Astrocyte of the spinal cord (primary cell): ENCODE measurements at regions not wholly inside any gene's neighbourhood (a gene's known extent, or its start where the extent isn't known, plus 50 kb on each side); places are given as distances from the start of the nearest gene placed in this dataset.

ENCODE experiments used
- DNase-seq: peaks from one replicate; pipeline ENCODE4 v3.0.0; 2011; ENCODE audit warnings: low read depth, low spot score
- H3K4me3 ChIP-seq: 2 replicates; pipeline ENCODE4 v1.5.1; 2011; ENCODE audit warnings: low read depth, mild to moderate bottlenecking, low read length, moderate library complexity
- in situ Hi-C: cut with HindIII; loops from 2 replicates; pipeline ENCODE4 v1.10.0; 2017; ENCODE audit warnings: low sequenced_read_pairs
- TF ChIP-seq, protein P1 (sequence below): IDR thresholded peaks from 2 replicates; pipeline ENCODE4 v1.5.1; 2012; ENCODE audit warnings: low read depth, mild to moderate bottlenecking, low read length, inconsistent platforms

- in situ Hi-C loops = no loop called here
- DNase-seq = no peak
- H3K4me3 ChIP-seq = no peak overlapping the region
- TF ChIP-seq, protein P1, sequence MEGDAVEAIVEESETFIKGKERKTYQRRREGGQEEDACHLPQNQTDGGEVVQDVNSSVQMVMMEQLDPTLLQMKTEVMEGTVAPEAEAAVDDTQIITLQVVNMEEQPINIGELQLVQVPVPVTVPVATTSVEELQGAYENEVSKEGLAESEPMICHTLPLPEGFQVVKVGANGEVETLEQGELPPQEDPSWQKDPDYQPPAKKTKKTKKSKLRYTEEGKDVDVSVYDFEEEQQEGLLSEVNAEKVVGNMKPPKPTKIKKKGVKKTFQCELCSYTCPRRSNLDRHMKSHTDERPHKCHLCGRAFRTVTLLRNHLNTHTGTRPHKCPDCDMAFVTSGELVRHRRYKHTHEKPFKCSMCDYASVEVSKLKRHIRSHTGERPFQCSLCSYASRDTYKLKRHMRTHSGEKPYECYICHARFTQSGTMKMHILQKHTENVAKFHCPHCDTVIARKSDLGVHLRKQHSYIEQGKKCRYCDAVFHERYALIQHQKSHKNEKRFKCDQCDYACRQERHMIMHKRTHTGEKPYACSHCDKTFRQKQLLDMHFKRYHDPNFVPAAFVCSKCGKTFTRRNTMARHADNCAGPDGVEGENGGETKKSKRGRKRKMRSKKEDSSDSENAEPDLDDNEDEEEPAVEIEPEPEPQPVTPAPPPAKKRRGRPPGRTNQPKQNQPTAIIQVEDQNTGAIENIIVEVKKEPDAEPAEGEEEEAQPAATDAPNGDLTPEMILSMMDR = no peak
Measured at GRCh38 chr3:124435467-124435866, 294.8 kb upstream of the UMPS start.

- H3K4me3 ChIP-seq = no peak overlapping the region
- in situ Hi-C loops = no loop called here
- TF ChIP-seq, protein P1 = no peak
- DNase-seq = no peak
Measured at GRCh38 chr3:124438813-124439212, 291.4 kb upstream of the UMPS start.

DNA sequence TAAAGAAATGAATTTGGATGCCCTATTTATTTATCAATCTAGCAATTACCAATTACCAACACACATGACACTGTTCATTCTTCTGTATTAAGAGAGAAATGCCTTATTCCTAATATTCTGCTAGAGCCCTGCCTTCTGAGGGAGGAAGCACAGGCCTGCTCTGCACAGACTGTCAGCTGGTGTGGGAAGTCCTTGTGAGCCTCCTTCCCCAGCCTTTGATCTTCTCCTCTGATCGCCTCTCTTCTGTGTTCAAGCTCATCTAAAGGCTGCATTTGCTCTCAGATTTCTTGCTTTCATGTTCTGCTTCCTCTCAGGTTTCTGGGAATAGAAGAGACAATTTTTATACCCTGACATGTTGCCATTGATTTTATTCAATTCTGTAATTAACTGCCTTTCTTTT is 290.6 kb upstream of the UMPS start:
- no peak overlapping the region for H3K4me3 ChIP-seq
- TF ChIP-seq, protein P1 = no peak
- in situ Hi-C loops = no loop called here
- no peak for DNase-seq

GRCh38 chr3:124441766-124442165 is 288.5 kb upstream of the UMPS start:
- TF ChIP-seq, protein P1 = no peak
- DNase-seq = no peak
- H3K4me3 ChIP-seq = no peak overlapping the region
- in situ Hi-C loops = no loop called here

- no peak for DNase-seq
- H3K4me3 ChIP-seq = no peak overlapping the region
- TF ChIP-seq, protein P1 = no peak
- in situ Hi-C loops = no loop called here
Measured at GRCh38 chr3:124442463-124442862, 287.8 kb upstream of the UMPS start.

GRCh38 chr3:124443446-124443845 is 286.8 kb upstream of the UMPS start:
- H3K4me3 ChIP-seq = no peak overlapping the region
- no peak for DNase-seq
- TF ChIP-seq, protein P1 = no peak
- in situ Hi-C loops = no loop called here

- no peak for DNase-seq
Measured at GRCh38 chr3:124444075-124444474, 286.2 kb upstream of the UMPS start.

More at GRCh38 chr3:124444075-124444474, 286.2 kb upstream of the UMPS start:
- TF ChIP-seq, protein P1 = no peak
- in situ Hi-C loops = no loop called here
- no peak overlapping the region for H3K4me3 ChIP-seq
